ENCODE measurements at regions not wholly inside any gene's neighbourhood (a gene's known extent, or its start where the extent isn't known, plus 50 kb on each side); places are given as distances from the start of the nearest gene placed in this dataset.

- Histone ChIP-seq H3K27me3 (no peaks in the 10 kb centered on the region), H3K36me3 (no peaks in the 10 kb centered on the region), H3K4me3 (no peak overlapping the region), H3K4me1 (no peaks in the 10 kb centered on the region), H3K9me3 (peaks cover 0 to 5% (median 0%) of the 10 kb centered on the region in 4 donors), H3K27ac (no peak overlapping the region)
- 63% methylated on average over 1 to 2 of the region's 2 CpGs for WGBS, 2 donors
- no peak for TF ChIP-seq EP300 (IDR thresholded peaks at IDR 0.05)
- ATAC-seq (ENCODE audit: low FRiP score in 2 of 2) (no peak), DNase-seq (peak in 1 of 2 donors; percentile 52)
Observed at GRCh38 chr7:9889554-9889953, 1084.1 kb upstream of the PHF14 start.

GRCh38 chr7:9890092-9890491 is 1083.6 kb upstream of the PHF14 start:
- 91 to 100% methylated on average over 3 of the region's 3 CpGs for WGBS, 2 donors
- DNase-seq (no peak), ATAC-seq (ENCODE audit: low FRiP score in 2 of 2) (no peak)
- no peak for TF ChIP-seq POLR2AphosphoS5 (IDR thresholded peaks at IDR 0.05)
- TF ChIP-seq CTCF (IDR thresholded peaks at IDR 0.05): no peak
- TF ChIP-seq POLR2A (IDR thresholded peaks at IDR 0.05): no peak
- no peak for TF ChIP-seq EP300 (IDR thresholded peaks at IDR 0.05)
- Histone ChIP-seq H3K27me3 (no peaks in the 10 kb centered on the region), H3K27ac (no peak overlapping the region), H3K4me1 (no peaks in the 10 kb centered on the region), H3K36me3 (no peaks in the 10 kb centered on the region), H3K9me3 (peaks cover 0 to 5% (median 0%) of the 10 kb centered on the region in 4 donors), H3K4me3 (no peak overlapping the region)

- Histone ChIP-seq H3K27me3 (no peaks in the 10 kb centered on the region), H3K9me3 (peaks cover 0 to 10% (median 0%) of the 10 kb centered on the region in 4 donors), H3K36me3 (no peaks in the 10 kb centered on the region), H3K27ac (no peak overlapping the region), H3K4me1 (no peaks in the 10 kb centered on the region), H3K4me3 (no peak overlapping the region)
- TF ChIP-seq CTCF (IDR thresholded peaks at IDR 0.05): no peak
- TF ChIP-seq EP300 (IDR thresholded peaks at IDR 0.05): no peak
- no peak for TF ChIP-seq POLR2AphosphoS5 (IDR thresholded peaks at IDR 0.05)
- ATAC-seq (ENCODE audit: low FRiP score in 2 of 2): peak in 1 of 2 donors; percentile 11
- no peak for DNase-seq
- 65 to 72% methylated on average over 3 of the region's 3 CpGs for WGBS, 2 donors
Observed at GRCh38 chr7:9891056-9891455, 1082.6 kb upstream of the PHF14 start.

DNA sequence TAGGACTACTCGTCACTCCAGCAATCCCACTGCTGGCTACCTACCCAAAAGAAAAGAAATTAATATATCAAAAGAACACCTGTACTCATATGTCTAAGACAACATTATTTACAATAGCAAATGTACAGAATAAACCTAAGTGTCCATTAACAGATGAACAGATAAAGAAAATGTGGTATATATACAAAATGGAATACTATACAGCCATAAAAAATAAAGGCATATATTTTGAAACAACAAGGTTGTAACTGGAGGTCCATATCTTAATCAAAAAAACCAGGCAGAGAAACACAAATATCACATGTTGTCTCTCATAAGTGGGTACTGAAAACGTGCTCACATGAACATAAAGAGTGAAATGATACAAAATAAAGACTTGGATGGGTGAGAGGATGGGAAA is 1073.3 kb upstream of the PHF14 start:
- no peak overlapping the region for H3K27ac ChIP-seq
- TF ChIP-seq POLR2A (IDR thresholded peaks at IDR 0.05) (no peak), EP300 (IDR thresholded peaks at IDR 0.05) (no peak), POLR2AphosphoS5 (IDR thresholded peaks at IDR 0.05) (no peak), CTCF (IDR thresholded peaks at IDR 0.05) (no peak)
- no peaks in the 10 kb centered on the region for H3K27me3 ChIP-seq
- H3K4me1 ChIP-seq: no peaks in the 10 kb centered on the region
- H3K9me3 ChIP-seq: peaks cover 0 to 9% (median 0%) of the 10 kb centered on the region in 4 donors
- no peak overlapping the region for H3K4me3 ChIP-seq
- ATAC-seq (ENCODE audit: low FRiP score in 2 of 2) (no peak), DNase-seq (no peak)
- H3K36me3 ChIP-seq: no peaks in the 10 kb centered on the region
- WGBS, 2 donors: 71 to 88% methylated on average over 2 of the region's 2 CpGs

DNA sequence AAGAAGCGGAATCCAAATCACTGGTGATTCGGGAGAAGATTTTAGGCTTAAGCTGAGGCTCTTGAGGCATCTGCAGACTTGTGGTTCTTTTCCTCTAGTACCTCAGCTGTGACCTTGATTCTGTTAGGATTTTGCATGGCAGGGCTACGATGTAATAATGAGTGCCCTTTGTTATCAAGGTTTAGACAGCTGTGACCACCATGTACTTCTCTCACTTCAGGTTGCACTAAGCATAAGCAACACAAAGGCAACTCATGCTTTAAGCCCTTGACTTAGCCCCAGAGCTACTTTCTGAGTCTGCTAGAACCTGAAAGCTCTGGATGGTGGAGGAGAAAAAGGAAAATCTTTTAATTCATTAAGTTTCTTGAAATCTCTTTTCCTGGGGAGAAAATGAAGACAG is 1052.3 kb upstream of the PHF14 start:
- TF ChIP-seq POLR2AphosphoS5 (IDR thresholded peaks at IDR 0.05) (no peak), POLR2A (IDR thresholded peaks at IDR 0.05) (no peak), CTCF (IDR thresholded peaks at IDR 0.05) (no peak), EP300 (IDR thresholded peaks at IDR 0.05) (no peak)
- no peak overlapping the region for H3K4me3 ChIP-seq
- no peaks in the 10 kb centered on the region for H3K4me1 ChIP-seq
- H3K27me3 ChIP-seq: no peaks in the 10 kb centered on the region
- DNase-seq (no peak), ATAC-seq (ENCODE audit: low FRiP score in 2 of 2) (no peak)
- no peaks in the 10 kb centered on the region for H3K36me3 ChIP-seq
- no peak overlapping the region for H3K27ac ChIP-seq
- no peaks in the 10 kb centered on the region for H3K9me3 ChIP-seq
- 77 to 87% methylated on average over 3 of the region's 3 CpGs for WGBS, 2 donors

Data from upper lobe of left lung (tissue), 6 donors.